ENCODE measurements at regions not wholly inside any gene's neighbourhood (a gene's known extent, or its start where the extent isn't known, plus 50 kb on each side); places are given as distances from the start of the nearest gene placed in this dataset.

DNA sequence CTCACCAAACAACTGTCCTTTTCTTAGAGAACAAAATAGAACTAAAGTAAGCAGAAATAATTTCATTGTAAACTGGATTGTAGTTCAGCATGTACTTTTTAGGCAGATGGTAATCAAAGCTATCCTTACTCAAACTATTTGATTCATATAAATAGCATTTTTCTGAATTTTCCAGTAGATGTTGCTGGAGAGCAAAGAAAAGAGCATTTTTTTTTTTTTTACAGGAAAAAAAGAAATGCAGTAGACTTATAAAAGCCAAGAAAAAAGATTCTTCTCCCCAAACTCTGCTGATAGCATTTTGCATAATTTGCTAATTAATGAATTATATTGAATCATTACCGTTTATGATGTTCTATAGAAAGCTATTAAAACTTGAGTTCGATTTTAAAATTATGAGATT, 715.3 kb upstream of the WWC1 start:
- DNase-seq = no peak

GRCh38 chr5:167576897-167577296, 714.5 kb upstream of the WWC1 start:
- no peak for DNase-seq

GRCh38 chr5:167577616-167578015, 713.8 kb upstream of the WWC1 start:
- no peak for DNase-seq

- DNase-seq = no peak
Measured at GRCh38 chr5:167578977-167579692, 712.3 kb upstream of the WWC1 start.

DNA sequence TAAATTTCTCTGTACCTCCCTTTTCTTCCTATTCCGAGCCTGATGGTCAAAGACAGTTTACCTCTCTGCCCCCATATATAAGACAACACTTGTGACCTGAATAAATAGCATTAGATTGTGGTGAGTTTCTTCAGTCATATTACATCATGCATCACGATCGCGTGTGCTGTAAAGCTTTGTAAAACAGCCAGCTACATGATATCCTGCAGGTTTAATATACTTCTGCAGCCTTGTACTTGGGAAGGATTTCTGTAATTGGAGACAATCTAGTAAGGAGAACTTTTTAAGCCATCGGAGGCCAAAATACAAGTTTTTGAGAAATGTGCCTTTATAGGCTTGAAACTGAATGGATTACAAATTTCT, 711.8 kb upstream of the WWC1 start:
- no peak for DNase-seq

- no peak for DNase-seq
Measured at GRCh38 chr5:167580608-167581007, 710.8 kb upstream of the WWC1 start.

GRCh38 chr5:167582283-167582682, 709.2 kb upstream of the WWC1 start:
- no peak for DNase-seq

- DNase-seq = no peak
Measured at GRCh38 chr5:167582886-167583285, 708.6 kb upstream of the WWC1 start.

- no peak for DNase-seq
Measured at GRCh38 chr5:167585184-167585583, 706.3 kb upstream of the WWC1 start.

DNA sequence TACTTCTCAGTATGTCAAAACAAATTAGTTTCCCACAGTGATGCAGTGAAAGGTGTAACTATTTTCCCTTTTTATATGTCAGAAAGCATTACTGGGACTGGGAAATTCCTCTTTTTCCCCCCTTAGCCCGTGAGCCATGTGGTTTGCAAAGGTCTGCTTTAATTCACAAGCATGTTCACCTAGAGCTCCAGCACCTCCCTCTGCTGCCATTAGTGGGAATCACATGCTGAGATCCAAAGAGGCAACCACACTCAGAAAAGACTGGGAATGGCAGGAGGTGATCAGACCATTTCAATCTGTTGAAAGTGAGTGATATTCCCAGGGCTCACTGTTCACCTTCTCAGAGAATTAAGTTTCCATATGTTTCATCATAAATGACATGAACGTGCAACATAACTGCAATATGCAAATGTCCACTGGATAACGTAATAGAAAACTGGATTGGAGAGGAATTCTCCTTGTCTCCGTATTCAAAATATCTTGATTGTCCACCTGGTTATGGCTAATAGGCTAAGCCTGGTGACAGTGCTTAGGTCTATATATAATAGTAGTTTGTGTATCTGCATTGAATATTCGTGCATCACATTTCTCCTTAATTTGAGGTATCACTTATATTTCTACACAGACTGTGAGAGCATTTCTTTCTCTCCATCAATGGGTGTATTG, 703.5 kb upstream of the WWC1 start:
- no peak for DNase-seq

- DNase-seq = no peak
Measured at GRCh38 chr5:167592114-167592513, 699.3 kb upstream of the WWC1 start.

DNA sequence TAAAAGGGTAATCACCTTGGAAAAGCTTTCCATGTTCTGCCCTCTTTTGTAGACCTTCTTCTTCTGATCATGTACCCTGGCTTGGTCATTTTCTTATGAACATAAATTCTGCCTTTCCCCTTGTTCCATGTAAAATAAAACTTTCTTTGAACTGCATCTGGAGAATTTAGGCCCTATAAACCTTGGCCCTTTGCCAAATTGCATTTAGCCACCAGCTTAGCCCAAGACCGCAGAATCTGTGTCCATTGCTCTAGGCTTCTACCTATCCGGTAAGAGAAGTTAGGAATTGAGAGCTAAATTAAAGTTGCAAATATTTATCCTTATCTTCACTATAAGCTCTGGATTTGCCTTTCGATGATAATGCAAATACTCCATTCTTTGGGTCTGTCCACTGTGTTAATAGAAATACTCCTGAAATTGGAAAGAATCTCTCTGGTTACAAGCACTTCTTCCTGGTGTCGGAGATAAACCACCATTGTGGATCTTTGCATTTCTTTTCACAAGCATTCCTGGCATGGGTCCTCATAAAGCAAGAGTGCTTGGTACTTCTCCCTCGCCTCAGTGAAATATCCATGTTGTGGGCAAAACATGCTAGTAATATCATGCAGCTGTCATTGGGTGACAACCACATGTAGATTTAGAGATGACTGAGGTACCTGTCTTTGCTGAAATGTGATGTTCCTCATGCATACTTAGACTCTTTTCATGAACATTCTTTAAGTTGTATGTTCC, 698.0 kb upstream of the WWC1 start:
- no peak for DNase-seq

- no peak for DNase-seq
Measured at GRCh38 chr5:167594061-167594435, 697.4 kb upstream of the WWC1 start.

DNA sequence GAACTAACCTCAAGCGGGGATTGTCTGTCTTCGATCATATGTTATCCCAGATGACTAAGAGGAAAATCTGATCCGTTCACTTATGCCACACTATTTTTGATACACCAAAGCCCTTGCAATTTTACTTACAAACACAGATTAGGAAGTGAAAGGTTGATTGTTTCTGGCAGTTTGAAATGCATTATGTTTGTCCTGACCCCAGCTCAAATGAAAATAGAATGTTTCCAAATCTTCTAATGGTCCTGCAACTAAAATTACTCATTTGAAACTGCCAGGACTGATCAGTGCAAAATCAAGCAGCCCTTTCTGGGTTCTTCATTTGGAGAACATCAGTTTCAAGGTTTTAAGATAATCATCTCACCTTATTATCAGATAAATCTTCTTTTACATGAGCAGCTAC, 696.7 kb upstream of the WWC1 start:
- no peak for DNase-seq

DNA sequence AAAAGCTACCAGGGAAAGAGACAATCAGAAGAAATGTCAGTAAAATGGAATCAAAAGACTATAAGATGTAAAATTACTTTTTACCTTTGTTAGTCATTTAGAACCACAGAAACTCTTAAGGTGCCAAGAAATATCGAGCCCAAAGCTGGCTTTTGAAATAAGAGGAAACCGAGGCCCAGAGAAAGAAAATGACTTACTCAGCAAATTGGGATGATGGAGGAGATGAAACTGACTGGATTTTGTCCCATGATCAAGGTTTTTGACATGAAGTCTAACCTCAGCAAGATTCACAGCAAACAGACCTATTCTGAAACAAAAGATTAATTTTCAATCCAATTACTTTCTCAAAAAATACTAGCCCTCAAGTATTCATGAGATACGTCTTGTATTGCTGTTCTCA, 696.2 kb upstream of the WWC1 start:
- no peak for DNase-seq

GRCh38 chr5:167598166-167598565, 693.3 kb upstream of the WWC1 start:
- no peak for DNase-seq

DNA sequence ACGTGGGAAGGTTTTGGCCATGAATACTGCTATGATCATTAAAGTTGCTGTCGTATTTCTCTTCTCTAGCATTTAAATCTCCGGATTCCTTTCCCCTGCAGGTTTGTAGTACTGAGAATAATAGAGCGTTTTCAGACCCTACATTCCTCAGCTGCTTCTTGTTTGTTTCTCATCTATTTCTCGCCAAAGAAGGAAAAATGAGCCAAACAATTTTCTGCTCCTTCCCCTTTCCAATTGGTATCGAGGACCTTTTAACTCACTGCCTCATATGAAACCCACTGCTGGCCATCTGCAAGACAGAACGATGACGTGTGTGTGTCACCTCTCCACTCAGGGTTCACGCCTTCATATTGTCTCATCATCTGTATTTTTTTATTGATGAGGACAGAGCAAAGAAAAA, 689.4 kb upstream of the WWC1 start:
- no peak for DNase-seq

GRCh38 chr5:167603135-167603534, 688.3 kb upstream of the WWC1 start:
- DNase-seq = no peak

- no peak for DNase-seq
Measured at GRCh38 chr5:167608390-167609272, 682.8 kb upstream of the WWC1 start.

DNA sequence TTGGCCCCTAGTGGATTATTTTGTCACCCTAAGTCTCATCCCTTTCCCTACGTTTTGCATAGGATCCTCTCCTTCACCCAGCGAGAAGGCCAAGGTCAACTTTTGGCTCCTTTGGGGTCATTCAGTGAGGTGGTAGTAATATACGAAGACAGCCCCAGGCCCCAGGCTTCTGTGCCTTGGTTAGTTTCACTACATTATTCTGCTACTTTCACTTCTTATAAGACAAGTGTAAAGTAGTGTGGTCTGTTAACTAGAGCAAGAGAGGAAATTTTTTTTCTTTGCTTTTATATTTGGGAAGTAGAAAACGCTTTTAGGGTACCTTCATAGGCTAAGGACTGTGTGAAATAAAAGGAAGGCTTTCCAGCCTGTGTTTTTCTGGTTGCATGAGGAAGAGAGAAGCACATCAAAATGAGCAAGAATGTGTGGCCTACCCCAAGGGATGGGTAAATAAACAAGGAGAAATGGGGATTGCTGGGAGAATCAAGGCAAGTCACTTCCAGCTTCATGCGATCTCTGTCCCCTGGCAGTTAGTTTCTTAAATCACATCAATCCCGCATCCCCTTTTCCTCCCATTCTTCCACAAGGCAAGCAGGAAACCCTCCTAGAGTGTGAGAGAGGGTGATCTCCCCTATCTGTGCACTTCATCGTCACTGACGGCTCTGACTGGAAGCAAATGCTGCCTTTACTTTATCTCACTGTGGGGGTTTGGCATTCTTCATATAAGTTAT, 677.0 kb upstream of the WWC1 start:
- DNase-seq = no peak

- DNase-seq = no peak
Measured at GRCh38 chr5:167616043-167616890, 675.2 kb upstream of the WWC1 start.

GRCh38 chr5:167623354-167623753, 668.1 kb upstream of the WWC1 start:
- DNase-seq = no peak
